ENCODE measurements at regions not wholly inside any gene's neighbourhood (a gene's known extent, or its start where the extent isn't known, plus 50 kb on each side); places are given as distances from the start of the nearest gene placed in this dataset.

- H3K36me3 Mint-ChIP-seq, result no peaks in the 10 kb centered on the region
- H3K27ac Mint-ChIP-seq, result no peak overlapping the region
- no peak for DNase-seq (ENCODE audit: low spot score in 2 of 2, unreplicated experiment in 2 of 2)
- no peak for TF ChIP-seq CTCF (IDR thresholded peaks at IDR 0.05; ENCODE audit: unreplicated experiment)
- H3K4me3 Mint-ChIP-seq, result no peak overlapping the region
- peaks cover 8% of the 10 kb centered on the region for H3K9me3 Mint-ChIP-seq
- peaks cover under 1% of the 10 kb centered on the region for H3K4me1 Mint-ChIP-seq
- peaks cover 16% of the 10 kb centered on the region for H3K27me3 Mint-ChIP-seq (ENCODE audit: low read depth)
These were observed 92.3 kb upstream of the CARMIL1 start for GRCh38 chr6:25186919-25187318.

GRCh38 chr6:25188232-25188631 is 90.9 kb upstream of the CARMIL1 start:
- no peak for TF ChIP-seq CTCF (IDR thresholded peaks at IDR 0.05; ENCODE audit: unreplicated experiment)
- no peaks in the 10 kb centered on the region for H3K36me3 Mint-ChIP-seq
- no peak for DNase-seq (ENCODE audit: low spot score in 2 of 2, unreplicated experiment in 2 of 2)
- H3K4me3 Mint-ChIP-seq, result no peak overlapping the region
- peaks cover 8% of the 10 kb centered on the region for H3K9me3 Mint-ChIP-seq
- H3K4me1 Mint-ChIP-seq, result peaks cover 13% of the 10 kb centered on the region
- H3K27ac Mint-ChIP-seq, result no peak overlapping the region
- peaks cover 9% of the 10 kb centered on the region for H3K27me3 Mint-ChIP-seq (ENCODE audit: low read depth)

GRCh38 chr6:25192590-25193459 is 86.3 kb upstream of the CARMIL1 start:
- H3K27me3 Mint-ChIP-seq (ENCODE audit: low read depth), result no peaks in the 10 kb centered on the region
- H3K9me3 Mint-ChIP-seq, result peaks cover 8% of the 10 kb centered on the region
- DNase-seq (ENCODE audit: low spot score in 2 of 2, unreplicated experiment in 2 of 2), result no peak
- H3K4me1 Mint-ChIP-seq, result peaks cover 20% of the 10 kb centered on the region
- TF ChIP-seq CTCF (IDR thresholded peaks at IDR 0.05; ENCODE audit: unreplicated experiment), result no peak
- H3K36me3 Mint-ChIP-seq, result no peaks in the 10 kb centered on the region
- peak overlapping the region; percentile 43 for H3K4me3 Mint-ChIP-seq
- H3K27ac Mint-ChIP-seq, result peak overlapping the region; percentile 89

- Mint-ChIP-seq H3K27ac (peak overlapping the region; percentile 66), H3K9me3 (peaks cover 8% of the 10 kb centered on the region), H3K4me1 (peaks cover 20% of the 10 kb centered on the region), H3K27me3 (ENCODE audit: low read depth) (no peaks in the 10 kb centered on the region), H3K4me3 (no peak overlapping the region), H3K36me3 (no peaks in the 10 kb centered on the region)
- DNase-seq (ENCODE audit: low spot score in 2 of 2, unreplicated experiment in 2 of 2), result no peak
- no peak for TF ChIP-seq CTCF (IDR thresholded peaks at IDR 0.05; ENCODE audit: unreplicated experiment)
These were observed 85.6 kb upstream of the CARMIL1 start for GRCh38 chr6:25193460-25194171.

- Mint-ChIP-seq H3K4me1 (peaks cover 20% of the 10 kb centered on the region), H3K4me3 (no peak overlapping the region), H3K27me3 (ENCODE audit: low read depth) (no peaks in the 10 kb centered on the region), H3K27ac (peak overlapping the region; percentile 40), H3K36me3 (no peaks in the 10 kb centered on the region), H3K9me3 (peaks cover 8% of the 10 kb centered on the region)
- no peak for DNase-seq (ENCODE audit: low spot score in 2 of 2, unreplicated experiment in 2 of 2)
- TF ChIP-seq CTCF (IDR thresholded peaks at IDR 0.05; ENCODE audit: unreplicated experiment), result no peak
These were observed 84.9 kb upstream of the CARMIL1 start for GRCh38 chr6:25194172-25194678.

All from mesothelial cell of epicardium (in vitro differentiated cells).